IMR-90 (cell line): ENCODE measurements at regions not wholly inside any gene's neighbourhood (a gene's known extent, or its start where the extent isn't known, plus 50 kb on each side); places are given as distances from the start of the nearest gene placed in this dataset.

ENCODE experiments used
- ATAC-seq: fragments of 200-7000 bp; cut with Tn5 transposase; 2 replicates; pipeline ENCODE4 v1.9.1; 2020; ENCODE audit warnings: low read depth, mild to moderate bottlenecking, moderate library complexity
- BruUV-seq: library from RNA; stranded (reverse); fragments of 400-500 nt; replicated peaks from 2 replicates; lab custom pipeline; 2021; lab: Mats Ljungman, UMichigan
- CTCF ChIA-PET: fragments of 300-600 bp; formaldehyde crosslinking; extraction: SDS; loops from one replicate; lab custom pipeline; 2021; ENCODE audit warnings: antibody characterized with exemption; lab: Yijun Ruan, JAX
- POLR2A ChIA-PET: fragments of 300-600 bp; sonication (Branson Sonifier 250); formaldehyde crosslinking; loops from one replicate; lab custom pipeline; 2022; ENCODE audit warnings: antibody characterized with exemption; ENCODE audit not compliant: unreplicated experiment; lab: Charles Lee
- DNase-seq: peaks from one replicate; pipeline ENCODE4 v3.0.0; 2013
- H2AFZ ChIP-seq: replicated peaks from 2 replicates; pipeline ENCODE3; 2013; ENCODE audit warnings: low read length, mild to moderate bottlenecking; ENCODE audit not compliant: poor library complexity
- H2AK5ac ChIP-seq: 2 replicates; pipeline ENCODE4 v1.6.1; 2013; ENCODE audit warnings: low read depth, low read length, inconsistent platforms
- H2AK9ac ChIP-seq: replicated peaks from 2 replicates; pipeline ENCODE3; 2013; ENCODE audit warnings: mild to moderate bottlenecking, low read depth, low read length, moderate library complexity; ENCODE audit not compliant: poor library complexity
- H2BK120ac ChIP-seq: 2 replicates; pipeline ENCODE4 v1.6.1; 2013; ENCODE audit warnings: low read depth, low read length, inconsistent platforms
- H2BK15ac ChIP-seq: 3 replicates; pipeline ENCODE4 v1.6.1; 2013; ENCODE audit warnings: low read depth, low read length, inconsistent platforms
- H2BK20ac ChIP-seq: 2 replicates; pipeline ENCODE4 v1.6.1; 2013; ENCODE audit warnings: low read depth, mild to moderate bottlenecking, inconsistent platforms, low read length, moderate library complexity
- H2BK5ac ChIP-seq: 2 replicates; pipeline ENCODE4 v1.6.1; 2013; ENCODE audit warnings: mild to moderate bottlenecking, low read depth, low read length, inconsistent platforms; ENCODE audit not compliant: poor library complexity, severe bottlenecking
- H3K14ac ChIP-seq: replicated peaks from 2 replicates; pipeline ENCODE4 v1.6.1; 2013; ENCODE audit warnings: low read depth, low read length, inconsistent platforms
- H3K18ac ChIP-seq: 2 replicates; pipeline ENCODE4 v1.6.1; 2013; ENCODE audit warnings: low read depth, low read length, control low read depth
- H3K23ac ChIP-seq: 2 replicates; pipeline ENCODE4 v1.6.1; 2013; ENCODE audit warnings: low read depth, low read length, inconsistent platforms
- H3K27ac ChIP-seq: 2 replicates; pipeline ENCODE4 v1.5.1; 2013; ENCODE audit warnings: mild to moderate bottlenecking, control low read depth, low read length; ENCODE audit not compliant: insufficient read depth
- H3K27me3 ChIP-seq: 2 replicates; pipeline ENCODE4 v1.6.1; 2013; ENCODE audit warnings: low read length; ENCODE audit not compliant: control insufficient read depth, insufficient read depth
- H3K36me3 ChIP-seq: 2 replicates; pipeline ENCODE4 v1.6.1; 2013; ENCODE audit warnings: low read length, mixed read lengths; ENCODE audit not compliant: control insufficient read depth, insufficient read depth
- H3K4ac ChIP-seq: 2 replicates; pipeline ENCODE4 v1.6.1; 2013; ENCODE audit warnings: low read depth, low read length, inconsistent platforms
- H3K4me1 ChIP-seq: 2 replicates; pipeline ENCODE4 v1.6.1; 2013; ENCODE audit warnings: low read length, mixed read lengths; ENCODE audit not compliant: control insufficient read depth, insufficient read depth
- H3K4me2 ChIP-seq: 2 replicates; pipeline ENCODE4 v1.6.1; 2013; ENCODE audit warnings: low read depth, mild to moderate bottlenecking, control low read depth, low read length, moderate library complexity
- H3K4me3 ChIP-seq: 2 replicates; pipeline ENCODE4 v1.5.1; 2013; ENCODE audit warnings: low read depth, mild to moderate bottlenecking, control low read depth, low read length, moderate library complexity; ENCODE audit not compliant: insufficient read depth
- H3K56ac ChIP-seq: 2 replicates; pipeline ENCODE4 v1.6.1; 2013; ENCODE audit warnings: low read length, inconsistent platforms; ENCODE audit not compliant: insufficient read depth; ENCODE audit errors: extremely low read depth
- H3K79me1 ChIP-seq, 2 experiments: 2 replicates each; pipeline ENCODE4 v1.6.1; 2013; ENCODE audit warnings: low read length in 2 of 2, inconsistent platforms in 1 of 2, low read depth in 1 of 2
- H3K9ac ChIP-seq: 2 replicates; pipeline ENCODE4 v1.6.1; 2013; ENCODE audit warnings: low read depth, low read length, control low read depth
- H3K9me1 ChIP-seq: 2 replicates; pipeline ENCODE4 v1.6.1; 2013; ENCODE audit warnings: low read length, inconsistent platforms; ENCODE audit not compliant: insufficient read depth
- H3K9me3 ChIP-seq: 2 replicates; pipeline ENCODE4 v1.6.1; 2013; ENCODE audit warnings: low read length; ENCODE audit not compliant: control insufficient read depth, insufficient read depth
- H4K20me1 ChIP-seq: 2 replicates; pipeline ENCODE4 v1.6.1; 2013; ENCODE audit warnings: low read length, inconsistent platforms; ENCODE audit not compliant: insufficient read depth
- H4K5ac ChIP-seq: 2 replicates; pipeline ENCODE4 v1.6.1; 2013; ENCODE audit warnings: mild to moderate bottlenecking, low read depth, low read length, control low read depth
- H4K8ac ChIP-seq, 2 experiments: 2 replicates each; pipeline ENCODE4 v1.6.1; 2013; ENCODE audit warnings: low read depth in 2 of 2, low read length in 2 of 2, control low read depth in 1 of 2, inconsistent platforms in 1 of 2
- H4K91ac ChIP-seq: 2 replicates; pipeline ENCODE4 v1.6.1; 2013; ENCODE audit warnings: low read depth, low read length, inconsistent platforms; ENCODE audit not compliant: insufficient read depth
- MXI1 ChIP-seq: IDR thresholded peaks from 2 replicates; pipeline ENCODE4 v1.6.1; 2012; ENCODE audit warnings: low read depth, mild to moderate bottlenecking, low read length, moderate library complexity, borderline replicate concordance
- POLR2A ChIP-seq: IDR thresholded peaks from 2 replicates; pipeline ENCODE4 v1.6.1; 2012; ENCODE audit warnings: mild to moderate bottlenecking, low read depth, low read length
- SMC3 ChIP-seq: fragments of 150-350 bp; IDR thresholded peaks from 2 replicates; pipeline ENCODE4 v1.6.1; 2016; ENCODE audit warnings: low read depth, mild to moderate bottlenecking, antibody characterized with exemption, low read length, moderate library complexity
- WGBS, 2 experiments: methylation state at CpG; one replicate each; pipeline versions ENCODE4 v1.1.5 to v1.1.7; 2013; ENCODE audit warnings: missing lambda C conversion rate in 2 of 2; ENCODE audit not compliant: insufficient read length in 1 of 2; ENCODE audit errors: extremely low coverage in 2 of 2; 5-methylcytosine and 5-hydroxymethylcytosine counted together
- dilution Hi-C: fragments of 300-500 bp; cut with HindIII; formaldehyde crosslinking; loops from one replicate; pipeline ENCODE4 v1.14.3; 2018; ENCODE audit warnings: low sequenced_read_pairs; ENCODE audit not compliant: unreplicated experiment
- in situ Hi-C: fragments of 300-500 bp; cut with MboI; formaldehyde crosslinking; loops from 3 replicates; pipeline ENCODE4 v1.14.3; 2019; ENCODE audit warnings: low sequenced_read_pairs, inconsistent platforms, mixed read lengths
- intact Hi-C: fragments of 100-400 bp; cut with micrococcal nuclease; formaldehyde crosslinking; loops from 2 replicates; pipeline ENCODE4 v1.10.0; 2022

GRCh38 chr7:130887957-130888371, 154.0 kb upstream of the KLF14 start:
- H2AFZ ChIP-seq, result peak overlapping the region; percentile 36
- DNase-seq, result no peak
- H2BK15ac ChIP-seq, result peak overlapping the region; percentile 38; the same call in 2 of the 3 replicates
- TF ChIP-seq POLR2A, result no peak
- no peak for TF ChIP-seq SMC3
- 0 out of 2 replicates have a peak, but pooled peaks have one; percentile 29 for TF ChIP-seq MXI1
- H3K4ac ChIP-seq, result peak overlapping the region; percentile 94
- intact Hi-C loops (no loop called here), in situ Hi-C loops (no loop called here), dilution Hi-C loops (no loop called here)
- H4K5ac ChIP-seq, result peak overlapping the region; percentile 46; the same call in 1 of the 2 replicates
- CTCF ChIA-PET, result interaction anchor here (1.3 to 1.8 kb wide), 2 partner anchors 9 to 15 kb away, joined by 3 to 11 read pairs; no protein-coding TSS in a partner anchor
- H3K4me2 ChIP-seq, result peak overlapping the region; percentile 7; the same call in 1 of the 2 replicates
- H3K56ac ChIP-seq, result peak overlapping the region; percentile 72
- H3K14ac ChIP-seq, result peak overlapping the region; percentile 84
- peaks cover 24% of the 10 kb centered on the region for H3K9me1 ChIP-seq
- 52% methylated on average over 12 of the region's 12 CpGs; no CpG with 5 or more reads in 1 of the 2 experiments for WGBS, 2 experiments
- H4K8ac ChIP-seq, result peak overlapping the region; percentile 25 to 90
- peak; percentile 5 for ATAC-seq
- H3K4me3 ChIP-seq, result no peak overlapping the region
- H2BK20ac ChIP-seq, result peak overlapping the region; percentile 90
- H3K23ac ChIP-seq, result peak overlapping the region; percentile 91
- peak overlapping the region; percentile 95 for H2AK5ac ChIP-seq
- H2AK9ac ChIP-seq, result peak overlapping the region; percentile 84
- H3K79me1 ChIP-seq, result peaks cover 0 to 45% of the 10 kb centered on the region in 2 experiments; a peak in 3 of 4 replicates
- H3K18ac ChIP-seq, result peak overlapping the region; percentile 36
- peak overlapping the region; percentile 91 for H4K91ac ChIP-seq
- H2BK120ac ChIP-seq, result peak overlapping the region; percentile 90
- BruUV-seq, result no TSS peak
- peaks cover 43% of the 10 kb centered on the region for H3K4me1 ChIP-seq
- peaks cover 60% of the 10 kb centered on the region for H3K36me3 ChIP-seq
- H3K9me3 ChIP-seq, result no peaks in the 10 kb centered on the region
- H3K9ac ChIP-seq, result peak overlapping the region; percentile 42
- H4K20me1 ChIP-seq, result peaks cover 93% of the 10 kb centered on the region
- no peaks in the 10 kb centered on the region for H3K27me3 ChIP-seq
- peak overlapping the region; percentile 84 for H3K27ac ChIP-seq
- peak overlapping the region; percentile 93 for H2BK5ac ChIP-seq
- POLR2A ChIA-PET, result no interaction called here
